PC-3 (cell line): ENCODE measurements at regions not wholly inside any gene's neighbourhood (a gene's known extent, or its start where the extent isn't known, plus 50 kb on each side); places are given as distances from the start of the nearest gene placed in this dataset.
A peak's percentile ranks its signal among the peaks of the same experiment; 100 is the strongest.

Experiments
- ATAC-seq: fragments of 200-7000 bp; cut with Tn5 transposase; 2 replicates; pipeline ENCODE4 v1.9.1; 2020; ENCODE audit warnings: mild to moderate bottlenecking, moderate library complexity
- BruUV-seq: library from RNA; stranded (reverse); fragments of 400-500 nt; replicated peaks from 2 replicates; lab custom pipeline; 2021; lab: Mats Ljungman, UMichigan
- CTCF ChIA-PET: fragments of 300-600 bp; sonication (Branson Sonifier 250); formaldehyde crosslinking; loops from one replicate; lab custom pipeline; 2022; ENCODE audit warnings: antibody characterized with exemption; lab: Charles Lee
- POLR2A ChIA-PET: fragments of 300-600 bp; sonication (Branson Sonifier 250); formaldehyde crosslinking; loops from one replicate; lab custom pipeline; 2022; ENCODE audit warnings: antibody characterized with exemption; ENCODE audit not compliant: unreplicated experiment; lab: Charles Lee
- DNase-seq: peaks from one replicate; pipeline ENCODE4 v3.0.0-alpha.2; 2015
- H2AFZ ChIP-seq: fragments of 300-600 bp; sonication (generic); 2 replicates; pipeline ENCODE4 v1.6.0; 2016; ENCODE audit warnings: antibody characterized with exemption, low read length
- H3F3A ChIP-seq: fragments of 300-600 bp; sonication (generic); one replicate; pipeline ENCODE4 v1.6.0; 2017; ENCODE audit warnings: antibody characterized with exemption, low read length, control low read depth, mild to moderate bottlenecking; ENCODE audit not compliant: unreplicated experiment
- H3K27ac ChIP-seq: fragments of 300-600 bp; sonication (generic); 2 replicates; pipeline ENCODE4 v1.5.1; 2016; ENCODE audit warnings: mild to moderate bottlenecking, low read length
- H3K27me3 ChIP-seq: fragments of 300-600 bp; sonication (generic); 2 replicates; pipeline ENCODE4 v1.6.1; 2016; ENCODE audit warnings: low read length, mixed read lengths
- H3K36me3 ChIP-seq: fragments of 300-600 bp; sonication (generic); 2 replicates; pipeline ENCODE4 v1.6.1; 2016; ENCODE audit warnings: low read depth, mixed run types, low read length, mixed read lengths
- H3K4me1 ChIP-seq: fragments of 300-600 bp; sonication (generic); 2 replicates; pipeline ENCODE4 v1.5.1; 2016; ENCODE audit warnings: low read length; ENCODE audit not compliant: insufficient read depth
- H3K4me2 ChIP-seq: fragments of 300-600 bp; sonication (generic); 2 replicates; pipeline ENCODE4 v1.6.0; 2016; ENCODE audit warnings: low read length
- H3K4me3 ChIP-seq: fragments of 300-600 bp; sonication (generic); 2 replicates; pipeline ENCODE4 v1.5.1; 2016; ENCODE audit warnings: mild to moderate bottlenecking, low read length, mixed read lengths
- H3K79me2 ChIP-seq: fragments of 300-600 bp; sonication (generic); 2 replicates; pipeline ENCODE4 v1.6.1; 2017; ENCODE audit warnings: low read length, mixed read lengths
- H3K9ac ChIP-seq: fragments of 300-600 bp; sonication (generic); 2 replicates; pipeline ENCODE4 v1.6.0; 2016; ENCODE audit warnings: mild to moderate bottlenecking, low read length
- H3K9me2 ChIP-seq: fragments of 300-600 bp; sonication (generic); replicated peaks from 2 replicates; pipeline ENCODE4 v1.6.1; 2016; ENCODE audit warnings: mixed run types, low read length, mixed read lengths
- H3K9me3 ChIP-seq: fragments of 300-600 bp; sonication (generic); 2 replicates; pipeline ENCODE4 v1.6.1; 2016; ENCODE audit warnings: low read length, mixed read lengths
- H4K20me1 ChIP-seq: fragments of 300-600 bp; sonication (generic); 2 replicates; pipeline ENCODE4 v1.6.1; 2016; ENCODE audit warnings: low read length, mixed read lengths
- EZH2 ChIP-seq: fragments of 300-600 bp; sonication (generic); IDR thresholded peaks from one replicate; pipeline ENCODE4 v1.6.1; 2017; ENCODE audit warnings: antibody characterized with exemption, mild to moderate bottlenecking, low read length; ENCODE audit not compliant: unreplicated experiment
- EZH2phosphoT487 ChIP-seq: fragments of 300-600 bp; sonication (generic); IDR thresholded peaks from 2 replicates; pipeline ENCODE4 v1.6.1; 2018; ENCODE audit warnings: mild to moderate bottlenecking, antibody characterized with exemption, low read length, borderline replicate concordance
- intact Hi-C: fragments of 100-400 bp; cut with micrococcal nuclease; formaldehyde crosslinking; loops from 2 replicates; pipeline ENCODE4 v1.9.0; 2023
- TF ChIP-seq, protein P1 (sequence below): fragments of 300-600 bp; sonication (generic); conservative IDR thresholded peaks from 2 replicates; pipeline ENCODE4 v1.5.1; 2017; ENCODE audit warnings: antibody characterized with exemption, low read depth, mild to moderate bottlenecking, low read length

GRCh38 chr5:56585461-56585860, 229.9 kb upstream of the MAP3K1 start:
- Histone ChIP-seq H3K9me2 (no peaks in the 10 kb centered on the region), H4K20me1 (no peaks in the 10 kb centered on the region), H3K9me3 (no peaks in the 10 kb centered on the region), H3K4me1 (no peaks in the 10 kb centered on the region), H3K27me3 (no peaks in the 10 kb centered on the region), H3K9ac (no peak overlapping the region), H3K4me2 (0 out of 2 replicates have a peak overlapping the region, but pooled peaks have one; percentile 28), H3K36me3 (no peaks in the 10 kb centered on the region), H3K27ac (no peak overlapping the region), H3K4me3 (no peak overlapping the region), H3K79me2 (no peaks in the 10 kb centered on the region), H3F3A (no peaks in the 10 kb centered on the region), H2AFZ (no peak overlapping the region)
- BruUV-seq, result no TSS peak
- ATAC-seq (peak; percentile 33; the same call in 1 of the 2 replicates), DNase-seq (peak; percentile 26)
- CTCF ChIA-PET, result no interaction called here
- TF ChIP-seq, protein P1, sequence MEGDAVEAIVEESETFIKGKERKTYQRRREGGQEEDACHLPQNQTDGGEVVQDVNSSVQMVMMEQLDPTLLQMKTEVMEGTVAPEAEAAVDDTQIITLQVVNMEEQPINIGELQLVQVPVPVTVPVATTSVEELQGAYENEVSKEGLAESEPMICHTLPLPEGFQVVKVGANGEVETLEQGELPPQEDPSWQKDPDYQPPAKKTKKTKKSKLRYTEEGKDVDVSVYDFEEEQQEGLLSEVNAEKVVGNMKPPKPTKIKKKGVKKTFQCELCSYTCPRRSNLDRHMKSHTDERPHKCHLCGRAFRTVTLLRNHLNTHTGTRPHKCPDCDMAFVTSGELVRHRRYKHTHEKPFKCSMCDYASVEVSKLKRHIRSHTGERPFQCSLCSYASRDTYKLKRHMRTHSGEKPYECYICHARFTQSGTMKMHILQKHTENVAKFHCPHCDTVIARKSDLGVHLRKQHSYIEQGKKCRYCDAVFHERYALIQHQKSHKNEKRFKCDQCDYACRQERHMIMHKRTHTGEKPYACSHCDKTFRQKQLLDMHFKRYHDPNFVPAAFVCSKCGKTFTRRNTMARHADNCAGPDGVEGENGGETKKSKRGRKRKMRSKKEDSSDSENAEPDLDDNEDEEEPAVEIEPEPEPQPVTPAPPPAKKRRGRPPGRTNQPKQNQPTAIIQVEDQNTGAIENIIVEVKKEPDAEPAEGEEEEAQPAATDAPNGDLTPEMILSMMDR, result no peak
- intact Hi-C loops, result no loop called here
- POLR2A ChIA-PET, result no interaction called here

DNA sequence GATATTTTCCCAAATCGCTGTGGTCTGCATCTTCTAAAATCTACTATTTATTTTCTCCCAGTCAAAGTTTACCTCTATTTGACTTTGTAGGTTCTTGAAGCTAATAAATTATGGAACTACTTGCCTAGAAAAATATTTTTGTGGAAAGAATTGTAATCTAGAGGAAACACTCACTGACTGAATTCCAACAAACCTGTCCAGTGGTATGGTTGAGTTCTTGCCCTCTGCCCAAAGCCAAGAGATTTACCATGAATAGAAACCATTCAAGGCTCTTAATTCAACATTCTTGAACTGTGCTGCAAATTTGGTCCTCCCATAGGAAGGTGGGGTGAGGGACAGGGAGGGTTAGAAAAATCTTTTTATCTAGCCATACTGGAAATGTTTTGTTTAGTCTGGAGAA, 233.9 kb upstream of the MAP3K1 start:
- no peak for ATAC-seq
- CTCF ChIA-PET, result no interaction called here
- no peaks in the 10 kb centered on the region for H3K36me3 ChIP-seq
- no peaks in the 10 kb centered on the region for H3K9me3 ChIP-seq
- H3K4me2 ChIP-seq, result no peak overlapping the region
- H3K27ac ChIP-seq, result no peak overlapping the region
- intact Hi-C loops, result no loop called here
- H3F3A ChIP-seq, result no peaks in the 10 kb centered on the region
- H3K4me3 ChIP-seq, result no peak overlapping the region
- H2AFZ ChIP-seq, result no peak overlapping the region
- BruUV-seq, result no TSS peak
- H3K9me2 ChIP-seq, result no peaks in the 10 kb centered on the region
- no peak for TF ChIP-seq EZH2
- TF ChIP-seq, protein P1, result no peak
- no peak for TF ChIP-seq EZH2phosphoT487
- no peaks in the 10 kb centered on the region for H3K27me3 ChIP-seq
- no peaks in the 10 kb centered on the region for H4K20me1 ChIP-seq
- no peak for DNase-seq
- H3K4me1 ChIP-seq, result peaks cover 2% of the 10 kb centered on the region; the same call in 1 of the 2 replicates
- H3K79me2 ChIP-seq, result no peaks in the 10 kb centered on the region
- POLR2A ChIA-PET, result no interaction called here
- no peak overlapping the region for H3K9ac ChIP-seq

DNA sequence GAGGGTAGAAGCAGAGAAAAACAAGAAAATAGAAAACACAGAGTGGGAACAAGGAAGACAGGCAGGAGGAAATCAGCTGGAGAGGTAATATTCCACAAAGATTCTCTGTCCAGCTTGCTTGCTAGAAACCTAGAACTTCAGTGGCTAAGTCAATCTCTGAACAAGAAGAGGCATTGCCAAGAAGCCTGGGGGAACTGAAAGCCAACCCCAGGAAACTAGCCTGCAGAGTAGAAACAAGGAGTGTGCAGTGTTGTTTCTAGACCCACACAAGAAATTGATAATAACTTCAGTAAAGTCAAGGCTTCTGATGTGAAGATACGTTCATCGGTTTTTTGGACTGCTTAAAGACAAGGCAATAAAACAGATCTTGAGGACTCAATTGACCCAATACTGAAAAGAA, 234.5 kb upstream of the MAP3K1 start:
- CTCF ChIA-PET, result no interaction called here
- H3K4me3 ChIP-seq, result no peak overlapping the region
- no peak overlapping the region for H2AFZ ChIP-seq
- no peak overlapping the region for H3K27ac ChIP-seq
- no peaks in the 10 kb centered on the region for H3K27me3 ChIP-seq
- TF ChIP-seq EZH2, result no peak
- no peak for TF ChIP-seq EZH2phosphoT487
- TF ChIP-seq, protein P1, result no peak
- H3K79me2 ChIP-seq, result no peaks in the 10 kb centered on the region
- H3F3A ChIP-seq, result no peaks in the 10 kb centered on the region
- POLR2A ChIA-PET, result no interaction called here
- no peaks in the 10 kb centered on the region for H3K36me3 ChIP-seq
- no peaks in the 10 kb centered on the region for H3K9me3 ChIP-seq
- no peaks in the 10 kb centered on the region for H4K20me1 ChIP-seq
- no peak overlapping the region for H3K9ac ChIP-seq
- no TSS peak for BruUV-seq
- no peak overlapping the region for H3K4me2 ChIP-seq
- DNase-seq (no peak), ATAC-seq (no peak)
- intact Hi-C loops, result no loop called here
- H3K9me2 ChIP-seq, result no peaks in the 10 kb centered on the region
- H3K4me1 ChIP-seq, result peaks cover 5% of the 10 kb centered on the region; the same call in 1 of the 2 replicates
